Upper lobe of right lung (tissue), 1 donor: ENCODE measurements at regions not wholly inside any gene's neighbourhood (a gene's known extent, or its start where the extent isn't known, plus 50 kb on each side); places are given as distances from the start of the nearest gene placed in this dataset.

ENCODE experiments used
- ATAC-seq: fragments of 200-7000 bp; cut with Tn5 transposase; one replicate; pipeline ENCODE4 v1.9.1; 2020; ENCODE audit warnings: mild to moderate bottlenecking, moderate library complexity
- DNase-seq: peaks from one replicate; pipeline ENCODE4 v3.0.0-alpha.2; 2020
- H3K27ac ChIP-seq: fragments of 200-600 bp; one replicate; pipeline ENCODE4 v1.8.0; 2022
- H3K27me3 ChIP-seq: fragments of 200-600 bp; one replicate; pipeline ENCODE4 v1.8.0; 2022; ENCODE audit warnings: mild to moderate bottlenecking
- H3K36me3 ChIP-seq: fragments of 200-600 bp; one replicate; pipeline ENCODE4 v1.8.0; 2022
- H3K4me1 ChIP-seq: fragments of 200-600 bp; one replicate; pipeline ENCODE4 v1.8.0; 2022
- H3K4me3 ChIP-seq: fragments of 200-600 bp; one replicate; pipeline ENCODE4 v1.8.0; 2022; ENCODE audit warnings: mild to moderate bottlenecking
- H3K9me3 ChIP-seq: fragments of 200-600 bp; one replicate; pipeline ENCODE4 v1.8.0; 2022
- CTCF ChIP-seq: fragments of 200-600 bp; IDR thresholded peaks from one replicate; pipeline ENCODE4 v1.8.0; 2022; ENCODE audit warnings: antibody characterized with exemption
- intact Hi-C: fragments of 100-400 bp; cut with DNase I; formaldehyde crosslinking; loops from one replicate; pipeline ENCODE4 v1.11.0; 2022
- donor health status: DM: no; HTN: yes; CAD: no; lungs with severe emphysema.

GRCh38 chr20:57897156-57897874, 187.5 kb upstream of the PMEPA1 start:
- TF ChIP-seq CTCF, result no peak
- no peak for ATAC-seq
- DNase-seq, result no peak
- H3K4me1 ChIP-seq, result no peaks in the 10 kb centered on the region
- no peaks in the 10 kb centered on the region for H3K9me3 ChIP-seq
- no peak overlapping the region for H3K27ac ChIP-seq
- no peaks in the 10 kb centered on the region for H3K36me3 ChIP-seq
- no peaks in the 10 kb centered on the region for H3K27me3 ChIP-seq
- no peak overlapping the region for H3K4me3 ChIP-seq
- intact Hi-C loops, result no loop called here

- Histone ChIP-seq H3K36me3 (no peaks in the 10 kb centered on the region), H3K4me1 (no peaks in the 10 kb centered on the region), H3K27ac (no peak overlapping the region), H3K9me3 (no peaks in the 10 kb centered on the region), H3K4me3 (no peak overlapping the region), H3K27me3 (no peaks in the 10 kb centered on the region)
- ATAC-seq (no peak), DNase-seq (no peak)
- no peak for TF ChIP-seq CTCF
- intact Hi-C loops, result no loop called here
These were observed 186.7 kb upstream of the PMEPA1 start for GRCh38 chr20:57896563-57896962.

GRCh38 chr20:57896017-57896416, 186.2 kb upstream of the PMEPA1 start:
- H3K4me3 ChIP-seq, result no peak overlapping the region
- ATAC-seq (no peak), DNase-seq (no peak)
- H3K27ac ChIP-seq, result no peak overlapping the region
- intact Hi-C loops, result no loop called here
- H3K36me3 ChIP-seq, result no peaks in the 10 kb centered on the region
- no peaks in the 10 kb centered on the region for H3K27me3 ChIP-seq
- no peaks in the 10 kb centered on the region for H3K9me3 ChIP-seq
- H3K4me1 ChIP-seq, result no peaks in the 10 kb centered on the region
- TF ChIP-seq CTCF, result no peak

- ATAC-seq (no peak), DNase-seq (no peak)
- TF ChIP-seq CTCF, result no peak
- H3K27ac ChIP-seq, result no peak overlapping the region
- no peaks in the 10 kb centered on the region for H3K36me3 ChIP-seq
- no peaks in the 10 kb centered on the region for H3K4me1 ChIP-seq
- no peaks in the 10 kb centered on the region for H3K9me3 ChIP-seq
- H3K27me3 ChIP-seq, result no peaks in the 10 kb centered on the region
- no peak overlapping the region for H3K4me3 ChIP-seq
- intact Hi-C loops, result no loop called here
These were observed 185.5 kb upstream of the PMEPA1 start for GRCh38 chr20:57895161-57895855.

GRCh38 chr20:57894522-57894921, 184.7 kb upstream of the PMEPA1 start:
- intact Hi-C loops, result no loop called here
- H3K4me3 ChIP-seq, result no peak overlapping the region
- no peak for ATAC-seq

More at GRCh38 chr20:57894522-57894921, 184.7 kb upstream of the PMEPA1 start:
- no peaks in the 10 kb centered on the region for H3K4me1 ChIP-seq
- H3K27ac ChIP-seq, result no peak overlapping the region
- DNase-seq, result no peak
- TF ChIP-seq CTCF, result no peak
- no peaks in the 10 kb centered on the region for H3K9me3 ChIP-seq
- H3K27me3 ChIP-seq, result no peaks in the 10 kb centered on the region
- no peaks in the 10 kb centered on the region for H3K36me3 ChIP-seq
